ENCODE measurements at regions not wholly inside any gene's neighbourhood (a gene's known extent, or its start where the extent isn't known, plus 50 kb on each side); places are given as distances from the start of the nearest gene placed in this dataset.

DNA sequence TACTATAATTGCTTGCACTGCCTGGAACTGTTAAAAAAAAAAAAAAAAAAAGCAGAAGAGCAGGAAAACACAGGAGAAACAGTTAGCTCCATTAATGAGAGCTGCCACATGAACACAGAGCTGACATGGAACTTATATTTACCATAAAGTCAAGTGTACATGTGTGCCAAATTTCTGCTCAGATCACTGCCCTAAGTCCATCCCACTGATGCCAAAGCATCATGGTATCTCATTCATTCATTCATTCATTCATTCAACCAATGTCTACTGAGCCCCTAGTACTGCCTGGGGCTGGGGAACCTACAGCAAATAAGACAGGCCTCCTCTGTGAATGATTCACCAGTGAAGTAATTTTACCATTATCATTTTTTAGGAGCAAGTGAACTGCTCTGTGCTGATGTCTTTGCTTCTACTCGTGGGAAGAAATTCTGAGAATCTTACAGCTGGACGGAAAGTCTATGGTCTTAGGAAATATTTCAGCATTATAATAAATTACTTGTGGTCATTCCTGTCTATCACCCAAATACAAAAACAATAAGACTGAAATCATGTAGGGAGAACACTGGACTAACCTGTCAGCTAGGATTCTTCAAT lies 58.8 kb upstream of the ABLIM1 start:
- no peak for TF ChIP-seq POLR2A (IDR thresholded peaks at IDR 0.05)
- TF ChIP-seq, protein P1, sequence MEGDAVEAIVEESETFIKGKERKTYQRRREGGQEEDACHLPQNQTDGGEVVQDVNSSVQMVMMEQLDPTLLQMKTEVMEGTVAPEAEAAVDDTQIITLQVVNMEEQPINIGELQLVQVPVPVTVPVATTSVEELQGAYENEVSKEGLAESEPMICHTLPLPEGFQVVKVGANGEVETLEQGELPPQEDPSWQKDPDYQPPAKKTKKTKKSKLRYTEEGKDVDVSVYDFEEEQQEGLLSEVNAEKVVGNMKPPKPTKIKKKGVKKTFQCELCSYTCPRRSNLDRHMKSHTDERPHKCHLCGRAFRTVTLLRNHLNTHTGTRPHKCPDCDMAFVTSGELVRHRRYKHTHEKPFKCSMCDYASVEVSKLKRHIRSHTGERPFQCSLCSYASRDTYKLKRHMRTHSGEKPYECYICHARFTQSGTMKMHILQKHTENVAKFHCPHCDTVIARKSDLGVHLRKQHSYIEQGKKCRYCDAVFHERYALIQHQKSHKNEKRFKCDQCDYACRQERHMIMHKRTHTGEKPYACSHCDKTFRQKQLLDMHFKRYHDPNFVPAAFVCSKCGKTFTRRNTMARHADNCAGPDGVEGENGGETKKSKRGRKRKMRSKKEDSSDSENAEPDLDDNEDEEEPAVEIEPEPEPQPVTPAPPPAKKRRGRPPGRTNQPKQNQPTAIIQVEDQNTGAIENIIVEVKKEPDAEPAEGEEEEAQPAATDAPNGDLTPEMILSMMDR (IDR thresholded peaks at IDR 0.05) = no peak

Measured in body of pancreas (tissue), 4 donors.